ENCODE measurements at regions not wholly inside any gene's neighbourhood (a gene's known extent, or its start where the extent isn't known, plus 50 kb on each side); places are given as distances from the start of the nearest gene placed in this dataset.

DNA sequence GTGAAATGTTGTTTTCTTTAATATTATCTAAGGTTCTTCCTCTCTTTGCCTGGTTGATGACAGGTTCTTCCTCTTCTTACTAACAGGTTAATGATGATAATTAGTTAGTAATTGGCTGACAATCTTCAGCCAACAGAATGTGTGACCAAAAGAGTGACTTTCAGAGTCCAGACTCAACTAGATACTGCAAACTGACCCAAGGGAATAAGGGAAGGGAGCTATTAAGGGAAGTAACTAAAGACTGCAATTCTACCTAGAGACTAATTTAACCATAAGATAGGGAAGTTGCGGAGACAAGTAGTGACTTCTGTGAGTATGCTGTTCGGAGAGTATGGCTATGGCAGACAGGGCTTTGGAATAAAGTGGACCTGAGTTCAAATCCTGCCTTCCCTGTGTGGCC lies 127.3 kb upstream of the TACR1 start:
- DNase-seq (ENCODE audit: insufficient read length, low spot score), result no peak
- FAIRE-seq, result no peak
- no peak for TF ChIP-seq CTCF (IDR thresholded peaks at IDR 0.05; ENCODE audit: insufficient read depth, missing control alignments)

- no peak for DNase-seq (ENCODE audit: insufficient read length, low spot score)
- TF ChIP-seq CTCF (IDR thresholded peaks at IDR 0.05; ENCODE audit: insufficient read depth, missing control alignments), result no peak
- FAIRE-seq, result no peak
These were observed 126.3 kb upstream of the TACR1 start for GRCh38 chr2:75325594-75325993.

- FAIRE-seq (no peak), DNase-seq (ENCODE audit: insufficient read length, low spot score) (no peak)
- no peak for TF ChIP-seq CTCF (IDR thresholded peaks at IDR 0.05; ENCODE audit: insufficient read depth, missing control alignments)
These were observed 125.6 kb upstream of the TACR1 start for GRCh38 chr2:75324861-75325284.

- FAIRE-seq, result no peak
- no peak for DNase-seq (ENCODE audit: insufficient read length, low spot score)
- no peak for TF ChIP-seq CTCF (IDR thresholded peaks at IDR 0.05; ENCODE audit: insufficient read depth, missing control alignments)
These were observed 124.8 kb upstream of the TACR1 start for GRCh38 chr2:75324141-75324540.

DNA sequence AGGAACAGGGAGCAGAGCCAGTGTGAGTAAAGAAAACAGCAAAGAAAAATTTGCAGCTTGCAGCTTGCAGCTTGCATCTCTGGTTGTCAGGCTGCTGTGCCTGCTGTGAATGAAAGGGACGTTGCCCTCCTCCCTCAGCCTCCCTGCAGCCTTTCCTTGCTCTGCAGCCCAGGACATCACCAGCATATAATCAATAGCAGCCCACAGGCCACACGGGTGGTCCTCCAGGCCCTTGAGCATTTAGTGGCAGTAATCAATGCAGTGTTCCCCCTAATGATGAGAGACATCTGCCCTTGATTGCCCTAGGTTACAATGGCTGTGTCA lies 122.2 kb upstream of the TACR1 start:
- FAIRE-seq, result no peak
- no peak for TF ChIP-seq CTCF (IDR thresholded peaks at IDR 0.05; ENCODE audit: insufficient read depth, missing control alignments)
- no peak for DNase-seq (ENCODE audit: insufficient read length, low spot score)

DNA sequence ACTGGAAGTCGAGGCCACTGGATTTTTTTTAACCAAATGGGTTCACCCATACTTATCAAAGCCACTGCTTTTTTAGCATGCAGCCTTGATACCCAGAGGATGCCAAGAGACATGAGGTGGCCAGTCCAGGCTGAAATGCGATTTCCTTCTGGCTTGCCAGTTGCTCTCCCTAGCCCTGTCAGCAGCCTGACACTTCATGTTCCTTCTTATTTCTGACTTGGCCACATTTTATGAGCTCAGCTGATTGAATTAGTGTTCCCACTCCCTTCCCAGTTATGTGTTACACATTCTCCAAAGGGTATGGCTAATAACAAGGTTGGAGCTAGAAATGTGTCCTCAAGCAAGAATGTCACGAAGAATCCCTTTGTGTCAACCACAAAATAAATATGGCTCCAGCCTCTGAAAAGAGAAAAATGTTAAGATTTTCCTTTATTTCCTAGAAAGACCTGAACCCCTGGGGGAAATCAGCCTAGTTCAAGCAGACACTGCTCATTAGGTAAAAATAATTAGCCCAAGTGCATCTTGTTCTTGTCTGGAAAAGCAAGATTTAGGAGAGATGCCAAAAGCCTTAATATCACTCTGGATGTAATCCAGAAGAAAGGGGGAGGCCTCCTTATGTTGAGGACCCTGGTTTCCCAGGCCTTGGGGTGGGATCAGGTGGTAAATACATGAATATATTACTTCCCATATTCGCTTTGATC lies 121.7 kb upstream of the TACR1 start:
- DNase-seq (ENCODE audit: insufficient read length, low spot score) (no peak), FAIRE-seq (no peak)
- no peak for TF ChIP-seq CTCF (IDR thresholded peaks at IDR 0.05; ENCODE audit: insufficient read depth, missing control alignments)

DNA sequence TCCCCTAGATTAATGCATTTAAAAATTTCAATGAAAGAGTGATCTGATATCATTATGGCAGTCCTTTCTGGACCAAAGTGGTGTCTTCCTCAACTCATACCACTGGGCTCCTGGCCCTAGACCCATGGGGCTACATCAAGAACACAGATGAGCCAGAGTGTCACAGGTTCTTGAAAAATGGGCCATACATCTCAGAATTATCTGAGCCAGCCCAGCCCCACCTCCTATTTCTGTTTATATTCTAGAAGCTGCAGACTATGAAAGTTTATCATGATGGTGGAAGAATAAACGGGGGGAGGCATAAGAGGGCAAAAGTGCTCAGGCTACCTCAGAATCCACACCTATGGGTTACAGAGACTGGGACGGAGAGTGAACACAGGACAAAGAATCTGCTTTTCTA lies 120.6 kb upstream of the TACR1 start:
- DNase-seq (ENCODE audit: insufficient read length, low spot score) (no peak), FAIRE-seq (no peak)
- TF ChIP-seq CTCF (IDR thresholded peaks at IDR 0.05; ENCODE audit: insufficient read depth, missing control alignments), result no peak

Data from D721Med (cell line).